ENCODE measurements at regions not wholly inside any gene's neighbourhood (a gene's known extent, or its start where the extent isn't known, plus 50 kb on each side); places are given as distances from the start of the nearest gene placed in this dataset.

- Histone ChIP-seq H3K4me3 (no peak overlapping the region), H3K4me1 (no peaks in the 10 kb centered on the region), H3K27me3 (no peaks in the 10 kb centered on the region), H3K9me3 (no peaks in the 10 kb centered on the region), H3K27ac (no peak overlapping the region), H3K36me3 (no peaks in the 10 kb centered on the region), H3K9ac (ENCODE audit: low read depth in 2 of 2, low read length in 2 of 2) (no peak overlapping the region)
- TF ChIP-seq CTCF (IDR thresholded peaks at IDR 0.05): no peak
- no peak for DNase-seq
- intact Hi-C loops (cut with DNase I): no loop called here
These were observed 152.0 kb upstream of the XPO1 start for GRCh38 chr2:61690078-61690596.

- DNase-seq: no peak
- intact Hi-C loops (cut with DNase I): no loop called here
- Histone ChIP-seq H3K27ac (no peak overlapping the region), H3K4me3 (no peak overlapping the region), H3K4me1 (no peaks in the 10 kb centered on the region), H3K27me3 (no peaks in the 10 kb centered on the region), H3K9me3 (no peaks in the 10 kb centered on the region), H3K36me3 (no peaks in the 10 kb centered on the region), H3K9ac (ENCODE audit: low read depth in 2 of 2, low read length in 2 of 2) (no peak overlapping the region)
- TF ChIP-seq CTCF (IDR thresholded peaks at IDR 0.05): no peak
These were observed 151.4 kb upstream of the XPO1 start for GRCh38 chr2:61689568-61689967.

- no peaks in the 10 kb centered on the region for H3K9me3 ChIP-seq
- TF ChIP-seq CTCF (IDR thresholded peaks at IDR 0.05): no peak
- intact Hi-C loops (cut with DNase I): no loop called here
- H3K9ac ChIP-seq (ENCODE audit: low read depth in 2 of 2, low read length in 2 of 2): no peak overlapping the region
- no peaks in the 10 kb centered on the region for H3K36me3 ChIP-seq
- no peak overlapping the region for H3K4me3 ChIP-seq
- H3K27me3 ChIP-seq: no peaks in the 10 kb centered on the region
- no peak for DNase-seq
- no peaks in the 10 kb centered on the region for H3K4me1 ChIP-seq
- no peak overlapping the region for H3K27ac ChIP-seq
These were observed 150.5 kb upstream of the XPO1 start for GRCh38 chr2:61688369-61689334.

- intact Hi-C loops (cut with DNase I): no loop called here
- no peaks in the 10 kb centered on the region for H3K9me3 ChIP-seq
- no peaks in the 10 kb centered on the region for H3K27me3 ChIP-seq
- TF ChIP-seq CTCF (IDR thresholded peaks at IDR 0.05): no peak
- no peak overlapping the region for H3K4me3 ChIP-seq
- H3K4me1 ChIP-seq: no peaks in the 10 kb centered on the region
- no peak overlapping the region for H3K27ac ChIP-seq
- H3K36me3 ChIP-seq: no peaks in the 10 kb centered on the region
- no peak for DNase-seq
- no peak overlapping the region for H3K9ac ChIP-seq (ENCODE audit: low read depth in 2 of 2, low read length in 2 of 2)
These were observed 140.9 kb upstream of the XPO1 start for GRCh38 chr2:61679096-61679495.

GRCh38 chr2:61677942-61678341 is 139.8 kb upstream of the XPO1 start:
- Histone ChIP-seq H3K36me3 (no peaks in the 10 kb centered on the region), H3K9me3 (no peaks in the 10 kb centered on the region), H3K27ac (no peak overlapping the region), H3K4me3 (no peak overlapping the region), H3K4me1 (no peaks in the 10 kb centered on the region), H3K27me3 (no peaks in the 10 kb centered on the region), H3K9ac (ENCODE audit: low read depth in 2 of 2, low read length in 2 of 2) (no peak overlapping the region)
- intact Hi-C loops (cut with DNase I): no loop called here
- DNase-seq: no peak
- TF ChIP-seq CTCF (IDR thresholded peaks at IDR 0.05): no peak
